Endothelial cell (in vitro differentiated cells): ENCODE measurements at regions not wholly inside any gene's neighbourhood (a gene's known extent, or its start where the extent isn't known, plus 50 kb on each side); places are given as distances from the start of the nearest gene placed in this dataset.

Experiments used
- DNase-seq: peaks from one replicate; pipeline ENCODE4 v3.0.0; 2021; ENCODE audit warnings: low spot score
- H3K27ac Mint-ChIP-seq: one replicate; pipeline ENCODE4 v1.8.0; 2021; ENCODE audit warnings: mixed read lengths, inconsistent platforms; ENCODE audit not compliant: unreplicated experiment
- H3K27me3 Mint-ChIP-seq: one replicate; pipeline ENCODE4 v1.8.0; 2021; ENCODE audit warnings: mild to moderate bottlenecking, moderate library complexity, mixed read lengths, inconsistent platforms; ENCODE audit not compliant: unreplicated experiment
- H3K36me3 Mint-ChIP-seq: one replicate; pipeline ENCODE4 v1.8.0; 2021; ENCODE audit warnings: mild to moderate bottlenecking, low read depth, mixed read lengths, inconsistent platforms; ENCODE audit not compliant: unreplicated experiment
- H3K4me1 Mint-ChIP-seq: one replicate; pipeline ENCODE4 v1.8.0; 2021; ENCODE audit warnings: mild to moderate bottlenecking, mixed read lengths, inconsistent platforms; ENCODE audit not compliant: unreplicated experiment
- H3K4me3 Mint-ChIP-seq: one replicate; pipeline ENCODE4 v1.8.0; 2021; ENCODE audit warnings: mild to moderate bottlenecking, mixed read lengths, inconsistent platforms; ENCODE audit not compliant: unreplicated experiment
- H3K9me3 Mint-ChIP-seq: one replicate; pipeline ENCODE4 v1.8.0; 2021; ENCODE audit warnings: mixed read lengths, inconsistent platforms; ENCODE audit not compliant: unreplicated experiment
- CTCF ChIP-seq: fragments of 200-600 bp; sonication (generic); IDR thresholded peaks from one replicate; pipeline ENCODE4 v1.5.0; 2021; ENCODE audit warnings: antibody characterized with exemption; ENCODE audit not compliant: unreplicated experiment

- no peaks in the 10 kb centered on the region for H3K9me3 Mint-ChIP-seq
- no peak for TF ChIP-seq CTCF
- H3K36me3 Mint-ChIP-seq: no peaks in the 10 kb centered on the region
- H3K4me1 Mint-ChIP-seq: no peaks in the 10 kb centered on the region
- H3K27me3 Mint-ChIP-seq: peaks cover 8% of the 10 kb centered on the region
- no peak overlapping the region for H3K4me3 Mint-ChIP-seq
- no peak overlapping the region for H3K27ac Mint-ChIP-seq
- no peak for DNase-seq
Observed at GRCh38 chr2:22887426-22887825, 497.6 kb upstream of the KLHL29 start.

- Mint-ChIP-seq H3K27me3 (peaks cover 7% of the 10 kb centered on the region), H3K9me3 (no peaks in the 10 kb centered on the region), H3K4me3 (no peak overlapping the region), H3K4me1 (no peaks in the 10 kb centered on the region), H3K36me3 (no peaks in the 10 kb centered on the region), H3K27ac (no peak overlapping the region)
- no peak for DNase-seq
- TF ChIP-seq CTCF: no peak
Observed at GRCh38 chr2:22887845-22888244, 497.1 kb upstream of the KLHL29 start.

- no peak overlapping the region for H3K4me3 Mint-ChIP-seq
- TF ChIP-seq CTCF: no peak
- no peak for DNase-seq
- no peaks in the 10 kb centered on the region for H3K9me3 Mint-ChIP-seq
- H3K27ac Mint-ChIP-seq: no peak overlapping the region
- H3K27me3 Mint-ChIP-seq: peaks cover 5% of the 10 kb centered on the region
- peaks cover 2% of the 10 kb centered on the region for H3K4me1 Mint-ChIP-seq
- no peaks in the 10 kb centered on the region for H3K36me3 Mint-ChIP-seq
Observed at GRCh38 chr2:22890132-22890531, 494.8 kb upstream of the KLHL29 start.

- peaks cover 2% of the 10 kb centered on the region for H3K4me1 Mint-ChIP-seq
- H3K27me3 Mint-ChIP-seq: no peaks in the 10 kb centered on the region
- no peaks in the 10 kb centered on the region for H3K36me3 Mint-ChIP-seq
- no peak for TF ChIP-seq CTCF
- H3K27ac Mint-ChIP-seq: no peak overlapping the region
- no peak for DNase-seq
- no peak overlapping the region for H3K4me3 Mint-ChIP-seq
- H3K9me3 Mint-ChIP-seq: no peaks in the 10 kb centered on the region
Observed at GRCh38 chr2:22893761-22894517, 491.0 kb upstream of the KLHL29 start.

GRCh38 chr2:22894761-22895160, 490.2 kb upstream of the KLHL29 start:
- H3K36me3 Mint-ChIP-seq: no peaks in the 10 kb centered on the region
- TF ChIP-seq CTCF: no peak
- no peak overlapping the region for H3K4me3 Mint-ChIP-seq
- H3K27ac Mint-ChIP-seq: no peak overlapping the region
- H3K4me1 Mint-ChIP-seq: peaks cover 2% of the 10 kb centered on the region
- no peaks in the 10 kb centered on the region for H3K27me3 Mint-ChIP-seq
- DNase-seq: no peak
- no peaks in the 10 kb centered on the region for H3K9me3 Mint-ChIP-seq
